HG02759 (cell line): ENCODE measurements at regions not wholly inside any gene's neighbourhood (a gene's known extent, or its start where the extent isn't known, plus 50 kb on each side); places are given as distances from the start of the nearest gene placed in this dataset.
A peak's percentile ranks its signal among the peaks of the same experiment; 100 is the strongest.

Source experiments
- ATAC-seq: cut with Tn5 transposase; IDR thresholded peaks from one replicate; pipeline ENCODE4 v1.9.1; 2021; ENCODE audit warnings: mild to moderate bottlenecking, moderate library complexity; ENCODE audit not compliant: unreplicated experiment

GRCh38 chr12:91432089-91432488, 249.5 kb upstream of the DCN start:
- no peak for ATAC-seq

DNA sequence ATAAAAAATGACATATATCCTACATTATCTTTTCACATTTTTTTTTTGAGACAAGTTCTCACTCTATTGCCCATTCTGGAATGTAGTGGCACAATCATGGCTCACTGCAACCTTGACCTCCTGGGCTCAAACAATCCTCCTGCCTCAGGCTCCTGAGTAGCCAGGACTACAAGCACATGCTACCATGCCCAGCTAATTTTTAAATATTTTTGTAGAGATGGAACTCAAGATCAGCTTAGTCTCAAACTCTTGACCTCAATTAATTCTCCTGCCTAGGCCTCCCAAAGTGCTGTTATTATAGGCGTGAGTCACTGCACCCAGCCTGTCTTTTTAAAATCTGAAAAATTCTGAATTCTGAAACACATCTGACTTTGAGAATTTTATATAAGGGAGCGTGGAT, 241.9 kb upstream of the DCN start:
- no peak for ATAC-seq

GRCh38 chr12:91423693-91424050, 241.1 kb upstream of the DCN start:
- ATAC-seq = no peak

- no peak for ATAC-seq
These were observed 240.4 kb upstream of the DCN start for GRCh38 chr12:91422811-91423692.

- no peak for ATAC-seq
These were observed 239.5 kb upstream of the DCN start for GRCh38 chr12:91422127-91422526.

DNA sequence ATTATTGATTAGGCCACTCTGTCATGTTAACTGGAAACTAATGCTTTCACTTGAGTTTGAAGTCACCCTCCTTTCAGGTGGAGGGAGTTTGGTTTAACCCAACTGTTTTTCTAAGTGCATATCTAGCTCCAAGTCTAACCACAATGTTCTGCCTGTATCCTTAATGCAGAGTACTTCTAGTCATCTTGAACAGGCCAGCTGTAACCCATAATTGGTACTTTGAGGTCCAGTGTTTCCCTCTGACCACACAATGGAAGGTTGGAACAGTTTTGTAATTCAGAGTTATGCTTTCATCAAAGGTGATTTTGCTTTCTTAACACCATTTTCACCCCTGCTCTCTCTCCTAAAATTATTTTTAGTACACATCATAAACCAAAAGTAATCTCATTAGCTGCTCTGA, 237.2 kb upstream of the DCN start:
- ATAC-seq = no peak

DNA sequence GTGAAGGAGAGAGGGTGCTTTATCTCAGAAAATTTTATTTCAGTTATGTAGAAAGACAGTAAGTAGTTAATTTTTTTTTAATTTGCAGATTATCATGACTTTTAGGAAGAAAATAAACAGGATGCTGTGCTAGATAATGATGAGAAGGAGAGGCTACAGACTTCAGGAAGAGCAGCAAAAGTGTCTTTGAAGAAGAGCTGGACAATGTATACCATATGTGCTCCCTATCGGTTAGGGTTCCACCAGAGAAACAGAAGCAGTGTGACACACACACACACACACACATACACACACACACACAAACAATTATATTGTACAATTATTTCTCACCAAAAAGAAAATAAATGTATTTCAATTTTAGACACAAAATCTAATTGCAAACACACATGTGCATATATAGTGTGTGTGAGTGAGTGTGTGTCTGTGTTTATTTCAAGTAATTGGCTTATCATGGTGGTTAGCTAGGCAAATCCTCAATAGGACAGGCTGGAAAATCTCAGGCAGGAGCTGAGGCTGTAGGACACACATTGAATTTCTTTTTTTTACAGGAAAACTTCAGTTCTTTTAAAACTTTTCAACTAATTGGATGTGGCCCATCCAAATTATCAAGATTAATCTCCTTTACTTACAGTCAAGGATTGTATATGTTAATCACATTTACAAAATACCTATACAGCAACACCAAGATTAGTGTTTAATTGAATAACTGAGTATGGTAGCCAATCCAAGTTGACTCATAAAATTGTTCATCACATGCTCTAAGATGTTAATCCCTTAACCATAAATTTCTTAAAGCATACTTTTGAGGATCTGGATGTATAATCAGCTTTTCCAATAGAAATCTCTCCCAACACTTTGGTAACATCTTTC, 235.8 kb upstream of the DCN start:
- ATAC-seq = no peak

GRCh38 chr12:91417650-91418049, 235.0 kb upstream of the DCN start:
- ATAC-seq = no peak

DNA sequence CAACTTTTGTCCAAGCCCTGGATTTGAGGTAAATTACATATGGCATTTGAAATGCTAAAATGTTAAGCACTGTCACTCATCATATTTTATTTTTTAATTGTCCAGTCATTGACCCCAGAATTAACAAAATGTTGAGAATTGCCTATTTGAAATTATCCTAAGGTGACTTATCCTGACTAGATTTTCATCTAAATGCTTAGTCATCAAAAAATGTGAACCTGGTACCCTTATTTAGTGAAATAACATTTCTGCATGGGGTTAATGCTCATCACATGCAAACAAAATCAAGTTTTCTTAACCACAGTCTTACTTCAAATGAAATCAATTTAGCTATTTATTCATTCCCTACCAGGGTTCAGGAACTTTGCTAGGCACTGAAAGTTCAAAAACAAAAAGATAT, 232.0 kb upstream of the DCN start:
- no peak for ATAC-seq

DNA sequence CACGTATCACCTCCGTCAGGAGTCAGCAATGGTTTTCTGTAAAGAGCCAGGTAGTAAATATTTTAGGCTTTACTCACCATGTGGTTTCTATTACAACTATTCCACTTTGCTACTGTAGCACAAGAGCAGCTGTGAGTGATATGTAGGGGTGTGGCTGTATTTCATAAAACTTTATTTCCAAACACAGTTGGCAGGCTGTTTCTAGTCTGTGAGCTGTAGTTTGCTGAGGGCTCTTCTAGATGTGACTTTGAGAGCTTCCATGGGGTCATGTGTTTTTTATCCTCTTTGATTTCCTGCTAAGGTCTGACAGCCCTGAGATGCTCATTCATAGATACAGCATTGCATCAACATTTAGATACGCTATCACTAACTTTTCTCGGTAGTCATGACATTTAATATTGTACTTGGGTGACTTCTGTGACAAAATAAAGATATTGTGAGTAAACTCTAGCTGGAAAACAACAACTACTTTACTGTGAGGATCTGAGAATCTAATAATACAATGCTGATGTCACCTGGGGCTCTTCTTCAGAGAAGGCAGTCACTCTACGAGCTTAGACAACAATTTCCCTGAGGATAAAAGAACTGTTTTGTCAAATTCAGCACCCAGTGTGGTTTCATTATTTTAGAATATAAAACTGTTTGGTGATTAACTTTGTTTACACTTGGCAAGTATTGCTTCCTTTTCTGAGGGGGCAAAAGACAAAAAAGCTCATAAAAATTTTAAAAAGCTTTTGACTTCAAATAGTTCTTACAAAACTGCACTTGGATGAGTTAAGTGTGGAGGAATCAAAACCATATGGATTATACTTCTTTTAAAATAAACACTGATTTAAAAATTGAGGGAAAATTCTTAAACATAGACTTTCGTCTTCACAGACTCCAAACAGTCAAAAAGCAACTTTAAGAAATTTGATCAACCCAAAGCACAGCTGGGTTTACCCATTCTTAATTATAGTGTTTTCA, 231.2 kb upstream of the DCN start:
- no peak for ATAC-seq

GRCh38 chr12:91406920-91407341, 224.3 kb upstream of the DCN start:
- peak; percentile 74 for ATAC-seq

GRCh38 chr12:91404441-91404840, 221.8 kb upstream of the DCN start:
- no peak for ATAC-seq

GRCh38 chr12:91401190-91401589, 218.6 kb upstream of the DCN start:
- no peak for ATAC-seq

DNA sequence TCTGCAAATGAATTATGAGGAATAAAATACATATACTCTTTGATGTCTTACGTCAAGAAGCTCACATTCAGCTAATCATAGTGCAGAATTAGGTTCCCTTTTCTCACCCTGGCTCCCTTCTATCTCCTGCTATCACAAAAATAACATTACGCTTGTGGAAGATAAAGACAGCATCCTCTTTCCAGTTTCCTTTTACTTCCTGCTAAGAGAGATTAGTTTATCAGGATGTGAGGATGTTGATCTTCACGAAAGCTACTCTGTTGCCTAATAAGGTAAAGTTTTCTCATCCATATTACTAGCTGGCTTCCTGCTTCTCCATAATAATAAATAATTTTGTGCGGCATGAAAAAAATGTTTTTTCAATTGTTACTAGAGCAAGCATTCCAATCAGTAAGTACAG, 217.7 kb upstream of the DCN start:
- no peak for ATAC-seq

GRCh38 chr12:91397866-91398532, 215.4 kb upstream of the DCN start:
- ATAC-seq = no peak

DNA sequence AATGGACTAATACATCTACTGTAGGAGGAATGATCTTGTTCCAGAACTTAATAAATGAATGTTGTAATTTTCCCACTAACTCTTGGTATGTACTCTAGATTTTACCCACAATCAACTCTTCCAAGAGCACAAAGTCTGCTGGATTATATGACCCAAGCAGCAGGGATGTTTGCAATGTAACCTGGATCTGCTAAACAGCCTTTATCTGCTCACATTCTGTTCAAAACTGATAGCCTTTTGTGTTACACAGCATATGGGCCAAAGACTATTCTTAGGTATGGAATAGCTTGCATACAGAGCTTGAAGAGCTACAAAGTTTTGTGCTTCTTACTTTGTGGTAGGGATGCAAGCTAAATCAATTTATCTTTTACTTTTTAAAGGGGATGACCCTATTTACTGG, 213.7 kb upstream of the DCN start:
- no peak for ATAC-seq

GRCh38 chr12:91395628-91396135, 213.1 kb upstream of the DCN start:
- no peak for ATAC-seq

GRCh38 chr12:91394903-91395302, 212.3 kb upstream of the DCN start:
- ATAC-seq = no peak

DNA sequence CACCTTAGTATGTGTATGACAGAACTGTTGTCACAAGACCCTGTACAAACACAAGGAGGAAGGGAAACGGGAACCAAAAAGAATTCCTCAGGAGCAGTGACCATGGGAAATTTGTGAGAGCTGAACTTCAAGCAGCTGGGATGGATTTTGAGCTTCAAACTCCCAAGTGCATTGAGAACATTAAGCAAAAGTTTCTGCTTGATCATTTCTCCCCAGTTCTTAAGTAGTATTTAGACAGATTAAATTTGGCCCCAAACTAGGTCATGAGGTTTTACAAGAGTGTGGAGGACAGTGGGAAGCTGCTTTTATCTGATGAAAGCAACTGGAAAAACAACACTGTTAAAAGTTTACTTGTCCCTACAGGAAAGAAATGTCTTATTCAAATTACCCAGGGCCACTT, 206.0 kb upstream of the DCN start:
- no peak for ATAC-seq

- ATAC-seq = no peak
These were observed 205.0 kb upstream of the DCN start for GRCh38 chr12:91387461-91388134.
